IMR-90 (cell line): ENCODE measurements at regions not wholly inside any gene's neighbourhood (a gene's known extent, or its start where the extent isn't known, plus 50 kb on each side); places are given as distances from the start of the nearest gene placed in this dataset.

ENCODE experiments used
- ATAC-seq: fragments of 200-7000 bp; cut with Tn5 transposase; 2 replicates; pipeline ENCODE4 v1.9.1; 2020; ENCODE audit warnings: low read depth, mild to moderate bottlenecking, moderate library complexity
- BruUV-seq: library from RNA; stranded (reverse); fragments of 400-500 nt; replicated peaks from 2 replicates; lab custom pipeline; 2021; lab: Mats Ljungman, UMichigan
- CTCF ChIA-PET: fragments of 300-600 bp; formaldehyde crosslinking; extraction: SDS; loops from one replicate; lab custom pipeline; 2021; ENCODE audit warnings: antibody characterized with exemption; lab: Yijun Ruan, JAX
- POLR2A ChIA-PET: fragments of 300-600 bp; sonication (Branson Sonifier 250); formaldehyde crosslinking; loops from one replicate; lab custom pipeline; 2022; ENCODE audit warnings: antibody characterized with exemption; ENCODE audit not compliant: unreplicated experiment; lab: Charles Lee
- DNase-seq: peaks from one replicate; pipeline ENCODE4 v3.0.0; 2013
- H2AFZ ChIP-seq: replicated peaks from 2 replicates; pipeline ENCODE3; 2013; ENCODE audit warnings: low read length, mild to moderate bottlenecking; ENCODE audit not compliant: poor library complexity
- H2AK5ac ChIP-seq: 2 replicates; pipeline ENCODE4 v1.6.1; 2013; ENCODE audit warnings: low read depth, low read length, inconsistent platforms
- H2AK9ac ChIP-seq: replicated peaks from 2 replicates; pipeline ENCODE3; 2013; ENCODE audit warnings: mild to moderate bottlenecking, low read depth, low read length, moderate library complexity; ENCODE audit not compliant: poor library complexity
- H2BK120ac ChIP-seq: 2 replicates; pipeline ENCODE4 v1.6.1; 2013; ENCODE audit warnings: low read depth, low read length, inconsistent platforms
- H2BK15ac ChIP-seq: 3 replicates; pipeline ENCODE4 v1.6.1; 2013; ENCODE audit warnings: low read depth, low read length, inconsistent platforms
- H2BK20ac ChIP-seq: 2 replicates; pipeline ENCODE4 v1.6.1; 2013; ENCODE audit warnings: low read depth, mild to moderate bottlenecking, inconsistent platforms, low read length, moderate library complexity
- H2BK5ac ChIP-seq: 2 replicates; pipeline ENCODE4 v1.6.1; 2013; ENCODE audit warnings: mild to moderate bottlenecking, low read depth, low read length, inconsistent platforms; ENCODE audit not compliant: poor library complexity, severe bottlenecking
- H3K14ac ChIP-seq: replicated peaks from 2 replicates; pipeline ENCODE4 v1.6.1; 2013; ENCODE audit warnings: low read depth, low read length, inconsistent platforms
- H3K18ac ChIP-seq: 2 replicates; pipeline ENCODE4 v1.6.1; 2013; ENCODE audit warnings: low read depth, low read length, control low read depth
- H3K23ac ChIP-seq: 2 replicates; pipeline ENCODE4 v1.6.1; 2013; ENCODE audit warnings: low read depth, low read length, inconsistent platforms
- H3K27ac ChIP-seq: 2 replicates; pipeline ENCODE4 v1.5.1; 2013; ENCODE audit warnings: mild to moderate bottlenecking, control low read depth, low read length; ENCODE audit not compliant: insufficient read depth
- H3K27me3 ChIP-seq: 2 replicates; pipeline ENCODE4 v1.6.1; 2013; ENCODE audit warnings: low read length; ENCODE audit not compliant: control insufficient read depth, insufficient read depth
- H3K36me3 ChIP-seq: 2 replicates; pipeline ENCODE4 v1.6.1; 2013; ENCODE audit warnings: low read length, mixed read lengths; ENCODE audit not compliant: control insufficient read depth, insufficient read depth
- H3K4ac ChIP-seq: 2 replicates; pipeline ENCODE4 v1.6.1; 2013; ENCODE audit warnings: low read depth, low read length, inconsistent platforms
- H3K4me1 ChIP-seq: 2 replicates; pipeline ENCODE4 v1.6.1; 2013; ENCODE audit warnings: low read length, mixed read lengths; ENCODE audit not compliant: control insufficient read depth, insufficient read depth
- H3K4me2 ChIP-seq: 2 replicates; pipeline ENCODE4 v1.6.1; 2013; ENCODE audit warnings: low read depth, mild to moderate bottlenecking, control low read depth, low read length, moderate library complexity
- H3K4me3 ChIP-seq: 2 replicates; pipeline ENCODE4 v1.5.1; 2013; ENCODE audit warnings: low read depth, mild to moderate bottlenecking, control low read depth, low read length, moderate library complexity; ENCODE audit not compliant: insufficient read depth
- H3K56ac ChIP-seq: 2 replicates; pipeline ENCODE4 v1.6.1; 2013; ENCODE audit warnings: low read length, inconsistent platforms; ENCODE audit not compliant: insufficient read depth; ENCODE audit errors: extremely low read depth
- H3K79me1 ChIP-seq, 2 experiments: 2 replicates each; pipeline ENCODE4 v1.6.1; 2013; ENCODE audit warnings: low read length in 2 of 2, inconsistent platforms in 1 of 2, low read depth in 1 of 2
- H3K9ac ChIP-seq: 2 replicates; pipeline ENCODE4 v1.6.1; 2013; ENCODE audit warnings: low read depth, low read length, control low read depth
- H3K9me1 ChIP-seq: 2 replicates; pipeline ENCODE4 v1.6.1; 2013; ENCODE audit warnings: low read length, inconsistent platforms; ENCODE audit not compliant: insufficient read depth
- H3K9me3 ChIP-seq: 2 replicates; pipeline ENCODE4 v1.6.1; 2013; ENCODE audit warnings: low read length; ENCODE audit not compliant: control insufficient read depth, insufficient read depth
- H4K20me1 ChIP-seq: 2 replicates; pipeline ENCODE4 v1.6.1; 2013; ENCODE audit warnings: low read length, inconsistent platforms; ENCODE audit not compliant: insufficient read depth
- H4K5ac ChIP-seq: 2 replicates; pipeline ENCODE4 v1.6.1; 2013; ENCODE audit warnings: mild to moderate bottlenecking, low read depth, low read length, control low read depth
- H4K8ac ChIP-seq, 2 experiments: 2 replicates each; pipeline ENCODE4 v1.6.1; 2013; ENCODE audit warnings: low read depth in 2 of 2, low read length in 2 of 2, control low read depth in 1 of 2, inconsistent platforms in 1 of 2
- H4K91ac ChIP-seq: 2 replicates; pipeline ENCODE4 v1.6.1; 2013; ENCODE audit warnings: low read depth, low read length, inconsistent platforms; ENCODE audit not compliant: insufficient read depth
- BHLHE40 ChIP-seq: fragments of 150-350 bp; IDR thresholded peaks from 2 replicates; pipeline ENCODE4 v1.6.1; 2016; ENCODE audit warnings: mild to moderate bottlenecking, low read depth, low read length
- CEBPB ChIP-seq: IDR thresholded peaks from 2 replicates; pipeline ENCODE4 v1.6.1; 2012; ENCODE audit warnings: low read depth, low read length, improper control_type of control experiment
- CHD1 ChIP-seq: IDR thresholded peaks from 2 replicates; pipeline ENCODE4 v1.6.1; 2012; ENCODE audit warnings: low read depth, low read length, improper control_type of control experiment
- FOS ChIP-seq: fragments of 150-350 bp; IDR thresholded peaks from 2 replicates; pipeline ENCODE4 v1.6.1; 2016; ENCODE audit warnings: low read depth, low read length
- MAFK ChIP-seq: IDR thresholded peaks from 2 replicates; pipeline ENCODE4 v1.6.1; 2012; ENCODE audit warnings: low read depth, low read length, improper control_type of control experiment
- MAZ ChIP-seq: IDR thresholded peaks from 2 replicates; pipeline ENCODE4 v1.6.1; 2012; ENCODE audit warnings: low read depth, mild to moderate bottlenecking, low read length, improper control_type of control experiment, moderate library complexity, borderline replicate concordance
- MXI1 ChIP-seq: IDR thresholded peaks from 2 replicates; pipeline ENCODE4 v1.6.1; 2012; ENCODE audit warnings: low read depth, mild to moderate bottlenecking, low read length, moderate library complexity, borderline replicate concordance
- NFE2L2 ChIP-seq: fragments of 150-350 bp; IDR thresholded peaks from 2 replicates; pipeline ENCODE4 v1.6.1; 2016; ENCODE audit warnings: low read depth, mild to moderate bottlenecking, low read length
- POLR2A ChIP-seq: IDR thresholded peaks from 2 replicates; pipeline ENCODE4 v1.6.1; 2012; ENCODE audit warnings: mild to moderate bottlenecking, low read depth, low read length
- RAD21 ChIP-seq: IDR thresholded peaks from 2 replicates; pipeline ENCODE4 v1.6.1; 2012; ENCODE audit warnings: low read length, improper control_type of control experiment
- RCOR1 ChIP-seq: IDR thresholded peaks from 2 replicates; pipeline ENCODE4 v1.6.1; 2012; ENCODE audit warnings: mild to moderate bottlenecking, low read length, improper control_type of control experiment; ENCODE audit not compliant: insufficient replicate concordance
- RFX5 ChIP-seq: IDR thresholded peaks from 2 replicates; pipeline ENCODE4 v1.8.0; 2012; ENCODE audit warnings: low read depth, mild to moderate bottlenecking, low read length, moderate library complexity
- SMC3 ChIP-seq: fragments of 150-350 bp; IDR thresholded peaks from 2 replicates; pipeline ENCODE4 v1.6.1; 2016; ENCODE audit warnings: low read depth, mild to moderate bottlenecking, antibody characterized with exemption, low read length, moderate library complexity
- WGBS, 2 experiments: methylation state at CpG; one replicate each; pipeline versions ENCODE4 v1.1.5 to v1.1.7; 2013; ENCODE audit warnings: missing lambda C conversion rate in 2 of 2; ENCODE audit not compliant: insufficient read length in 1 of 2; ENCODE audit errors: extremely low coverage in 2 of 2; 5-methylcytosine and 5-hydroxymethylcytosine counted together
- dilution Hi-C: fragments of 300-500 bp; cut with HindIII; formaldehyde crosslinking; loops from one replicate; pipeline ENCODE4 v1.14.3; 2018; ENCODE audit warnings: low sequenced_read_pairs; ENCODE audit not compliant: unreplicated experiment
- in situ Hi-C: fragments of 300-500 bp; cut with MboI; formaldehyde crosslinking; loops from 3 replicates; pipeline ENCODE4 v1.14.3; 2019; ENCODE audit warnings: low sequenced_read_pairs, inconsistent platforms, mixed read lengths
- intact Hi-C: fragments of 100-400 bp; cut with micrococcal nuclease; formaldehyde crosslinking; loops from 2 replicates; pipeline ENCODE4 v1.10.0; 2022
- TF ChIP-seq, protein P1 (sequence below): conservative IDR thresholded peaks from 2 replicates; pipeline ENCODE4 v1.5.1; 2012; ENCODE audit warnings: mild to moderate bottlenecking, low read depth, low read length, improper control_type of control experiment
- TF ChIP-seq, protein P2 (sequence below): fragments of 150-350 bp; IDR thresholded peaks from 2 replicates; pipeline ENCODE4 v1.6.1; 2017; ENCODE audit warnings: mild to moderate bottlenecking, antibody characterized with exemption, low read length, low read depth
- TF ChIP-seq, protein P3 (sequence below): fragments of 150-350 bp; IDR thresholded peaks from 2 replicates; pipeline ENCODE4 v1.6.1; 2016; ENCODE audit warnings: low read depth, mild to moderate bottlenecking, low read length, moderate library complexity, borderline replicate concordance

DNA sequence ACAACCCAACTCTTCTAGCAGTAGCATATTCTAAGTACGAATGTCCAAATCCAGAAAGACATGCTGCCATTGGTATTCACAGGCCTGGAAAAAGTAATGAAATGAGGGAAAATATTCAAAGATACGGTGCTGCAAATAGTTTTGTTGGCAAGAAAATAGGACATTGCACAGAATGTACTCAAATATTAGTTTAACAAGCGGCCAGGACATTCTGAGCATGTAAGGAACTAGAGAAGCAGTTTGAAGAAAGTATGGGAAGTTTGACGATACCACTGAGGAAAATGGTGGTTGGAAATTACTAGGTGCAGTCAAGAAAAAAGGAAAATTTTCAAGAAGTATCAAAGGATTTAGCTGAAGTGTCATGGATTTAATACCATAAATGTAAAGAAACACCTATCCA is 468.0 kb upstream of the GRIN3A start:
- no peak overlapping the region for H2AK9ac ChIP-seq
- no peak overlapping the region for H4K5ac ChIP-seq
- TF ChIP-seq CHD1 (no peak), FOS (no peak), MXI1 (no peak), RFX5 (no peak), MAZ (no peak), RCOR1 (no peak), MAFK (no peak), CEBPB (no peak), NFE2L2 (no peak), SMC3 (no peak), POLR2A (no peak), BHLHE40 (no peak), RAD21 (no peak)
- TF ChIP-seq, protein P1, sequence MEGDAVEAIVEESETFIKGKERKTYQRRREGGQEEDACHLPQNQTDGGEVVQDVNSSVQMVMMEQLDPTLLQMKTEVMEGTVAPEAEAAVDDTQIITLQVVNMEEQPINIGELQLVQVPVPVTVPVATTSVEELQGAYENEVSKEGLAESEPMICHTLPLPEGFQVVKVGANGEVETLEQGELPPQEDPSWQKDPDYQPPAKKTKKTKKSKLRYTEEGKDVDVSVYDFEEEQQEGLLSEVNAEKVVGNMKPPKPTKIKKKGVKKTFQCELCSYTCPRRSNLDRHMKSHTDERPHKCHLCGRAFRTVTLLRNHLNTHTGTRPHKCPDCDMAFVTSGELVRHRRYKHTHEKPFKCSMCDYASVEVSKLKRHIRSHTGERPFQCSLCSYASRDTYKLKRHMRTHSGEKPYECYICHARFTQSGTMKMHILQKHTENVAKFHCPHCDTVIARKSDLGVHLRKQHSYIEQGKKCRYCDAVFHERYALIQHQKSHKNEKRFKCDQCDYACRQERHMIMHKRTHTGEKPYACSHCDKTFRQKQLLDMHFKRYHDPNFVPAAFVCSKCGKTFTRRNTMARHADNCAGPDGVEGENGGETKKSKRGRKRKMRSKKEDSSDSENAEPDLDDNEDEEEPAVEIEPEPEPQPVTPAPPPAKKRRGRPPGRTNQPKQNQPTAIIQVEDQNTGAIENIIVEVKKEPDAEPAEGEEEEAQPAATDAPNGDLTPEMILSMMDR, result no peak
- TF ChIP-seq, protein P2, sequence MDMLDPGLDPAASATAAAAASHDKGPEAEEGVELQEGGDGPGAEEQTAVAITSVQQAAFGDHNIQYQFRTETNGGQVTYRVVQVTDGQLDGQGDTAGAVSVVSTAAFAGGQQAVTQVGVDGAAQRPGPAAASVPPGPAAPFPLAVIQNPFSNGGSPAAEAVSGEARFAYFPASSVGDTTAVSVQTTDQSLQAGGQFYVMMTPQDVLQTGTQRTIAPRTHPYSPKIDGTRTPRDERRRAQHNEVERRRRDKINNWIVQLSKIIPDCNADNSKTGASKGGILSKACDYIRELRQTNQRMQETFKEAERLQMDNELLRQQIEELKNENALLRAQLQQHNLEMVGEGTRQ, result no peak
- TF ChIP-seq, protein P3, sequence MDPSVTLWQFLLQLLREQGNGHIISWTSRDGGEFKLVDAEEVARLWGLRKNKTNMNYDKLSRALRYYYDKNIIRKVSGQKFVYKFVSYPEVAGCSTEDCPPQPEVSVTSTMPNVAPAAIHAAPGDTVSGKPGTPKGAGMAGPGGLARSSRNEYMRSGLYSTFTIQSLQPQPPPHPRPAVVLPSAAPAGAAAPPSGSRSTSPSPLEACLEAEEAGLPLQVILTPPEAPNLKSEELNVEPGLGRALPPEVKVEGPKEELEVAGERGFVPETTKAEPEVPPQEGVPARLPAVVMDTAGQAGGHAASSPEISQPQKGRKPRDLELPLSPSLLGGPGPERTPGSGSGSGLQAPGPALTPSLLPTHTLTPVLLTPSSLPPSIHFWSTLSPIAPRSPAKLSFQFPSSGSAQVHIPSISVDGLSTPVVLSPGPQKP, result no peak
- no peak overlapping the region for H3K27ac ChIP-seq
- H3K36me3 ChIP-seq, result no peaks in the 10 kb centered on the region
- no peaks in the 10 kb centered on the region for H3K4me1 ChIP-seq
- no peaks in the 10 kb centered on the region for H3K79me1 ChIP-seq
- no CpG with 5 or more reads among the region's 4 CpGs for WGBS, 2 experiments
- no peak overlapping the region for H2AFZ ChIP-seq
- H3K18ac ChIP-seq, result no peak overlapping the region
- in situ Hi-C loops (no loop called here), dilution Hi-C loops (no loop called here), intact Hi-C loops (no loop called here)
- H3K23ac ChIP-seq, result no peak overlapping the region
- H3K27me3 ChIP-seq, result no peaks in the 10 kb centered on the region
- no peak overlapping the region for H4K8ac ChIP-seq
- no peak overlapping the region for H2BK15ac ChIP-seq
- no peak overlapping the region for H3K4me2 ChIP-seq
- no peak overlapping the region for H4K91ac ChIP-seq
- DNase-seq (no peak), ATAC-seq (no peak)
- no peak overlapping the region for H2BK120ac ChIP-seq
- POLR2A ChIA-PET, result no interaction called here
- no peaks in the 10 kb centered on the region for H4K20me1 ChIP-seq
- H3K56ac ChIP-seq, result no peak overlapping the region
- H3K9ac ChIP-seq, result no peak overlapping the region
- H3K9me1 ChIP-seq, result no peaks in the 10 kb centered on the region
- no peak overlapping the region for H2BK20ac ChIP-seq
- CTCF ChIA-PET, result no interaction called here
- H2AK5ac ChIP-seq, result no peak overlapping the region
- no peak overlapping the region for H3K4ac ChIP-seq
- H2BK5ac ChIP-seq, result no peak overlapping the region
- BruUV-seq, result no TSS peak
- no peak overlapping the region for H3K4me3 ChIP-seq
- H3K9me3 ChIP-seq, result peaks cover 1% of the 10 kb centered on the region; the same call in 1 of the 2 replicates
- no peak overlapping the region for H3K14ac ChIP-seq
